Skin of body (tissue), 1 donor: ENCODE measurements at regions not wholly inside any gene's neighbourhood (a gene's known extent, or its start where the extent isn't known, plus 50 kb on each side); places are given as distances from the start of the nearest gene placed in this dataset.

Source experiments
- DNase-seq: peaks from one replicate; lab custom pipeline; 2025; lab: John Stamatoyannopoulos, UW

- DNase-seq: no peak
These were observed 122.9 kb upstream of the IL12B start for GRCh38 chr5:159453209-159453608.

- no peak for DNase-seq
These were observed 126.0 kb upstream of the IL12B start for GRCh38 chr5:159456261-159456660.

- DNase-seq: no peak
These were observed 126.6 kb upstream of the IL12B start for GRCh38 chr5:159456722-159457465.

GRCh38 chr5:159458217-159458711 is 128.0 kb upstream of the IL12B start:
- no peak for DNase-seq

- no peak for DNase-seq
These were observed 128.9 kb upstream of the IL12B start for GRCh38 chr5:159459132-159459627.

- DNase-seq: peak; percentile 54
These were observed 129.8 kb upstream of the IL12B start for GRCh38 chr5:159459951-159460538.

GRCh38 chr5:159463590-159464321 is 133.5 kb upstream of the IL12B start:
- DNase-seq: no peak

GRCh38 chr5:159465604-159466003 is 135.3 kb upstream of the IL12B start:
- DNase-seq: no peak

GRCh38 chr5:159467666-159468065 is 137.4 kb upstream of the IL12B start:
- DNase-seq: no peak

GRCh38 chr5:159469496-159470372 is 139.4 kb upstream of the IL12B start:
- DNase-seq: no peak

GRCh38 chr5:159471904-159472303 is 141.6 kb upstream of the IL12B start:
- peak; percentile 95 for DNase-seq

GRCh38 chr5:159475026-159475425 is 144.7 kb upstream of the IL12B start:
- no peak for DNase-seq

- DNase-seq: no peak
These were observed 148.7 kb upstream of the IL12B start for GRCh38 chr5:159478950-159479349.

GRCh38 chr5:159480849-159481248 is 150.6 kb upstream of the IL12B start:
- no peak for DNase-seq

GRCh38 chr5:159481751-159482150 is 151.5 kb upstream of the IL12B start:
- DNase-seq: no peak

GRCh38 chr5:159486836-159487235 is 156.5 kb upstream of the IL12B start:
- DNase-seq: no peak

GRCh38 chr5:159488516-159488915 is 158.2 kb upstream of the IL12B start:
- DNase-seq: no peak

GRCh38 chr5:159489779-159490178 is 159.5 kb upstream of the IL12B start:
- DNase-seq: no peak

- DNase-seq: no peak
These were observed 160.2 kb upstream of the IL12B start for GRCh38 chr5:159490507-159490906.

GRCh38 chr5:159493696-159494095 is 163.4 kb upstream of the IL12B start:
- DNase-seq: no peak

GRCh38 chr5:159496773-159497172 is 166.5 kb upstream of the IL12B start:
- no peak for DNase-seq
